GM23338 (cell line): ENCODE measurements at regions not wholly inside any gene's neighbourhood (a gene's known extent, or its start where the extent isn't known, plus 50 kb on each side); places are given as distances from the start of the nearest gene placed in this dataset.

Experiments
- ATAC-seq: fragments of 200-7000 bp; cut with Tn5 transposase; 3 replicates; pipeline ENCODE4 v1.9.1; 2020
- DNase-seq: peaks from one replicate; pipeline ENCODE4 v3.0.0-alpha.2; 2015; ENCODE audit warnings: low spot score
- H2AFZ ChIP-seq: fragments of 200-600 bp; sonication (generic); 2 replicates; pipeline ENCODE4 v1.8.0; 2016; ENCODE audit warnings: antibody characterized with exemption, mild to moderate bottlenecking, moderate library complexity
- H3F3A ChIP-seq: fragments of 200-600 bp; sonication (generic); replicated peaks from 2 replicates; pipeline ENCODE4 v1.8.0; 2017; ENCODE audit warnings: antibody characterized with exemption, mixed run types, low read depth
- H3K27ac ChIP-seq: fragments of 200-600 bp; sonication (generic); 2 replicates; pipeline ENCODE4 v1.6.1; 2016; ENCODE audit warnings: low read depth
- H3K27me3 ChIP-seq: fragments of 200-600 bp; sonication (generic); 2 replicates; pipeline ENCODE4 v1.8.0; 2016; ENCODE audit warnings: mild to moderate bottlenecking, mixed run types, moderate library complexity; ENCODE audit not compliant: insufficient read depth
- H3K36me3 ChIP-seq: fragments of 200-600 bp; sonication (generic); 2 replicates; pipeline ENCODE4 v1.8.0; 2016; ENCODE audit warnings: mild to moderate bottlenecking; ENCODE audit not compliant: insufficient read depth
- H3K4me1 ChIP-seq: fragments of 200-600 bp; sonication (generic); 2 replicates; pipeline ENCODE4 v1.8.0; 2016; ENCODE audit warnings: mild to moderate bottlenecking, moderate library complexity; ENCODE audit not compliant: insufficient read depth
- H3K4me2 ChIP-seq: fragments of 200-600 bp; sonication (generic); 2 replicates; pipeline ENCODE4 v1.7.1; 2017; ENCODE audit warnings: mixed run types
- H3K4me3 ChIP-seq: fragments of 200-600 bp; sonication (generic); 2 replicates; pipeline ENCODE4 v1.6.1; 2016; ENCODE audit warnings: mixed run types
- H3K79me2 ChIP-seq: fragments of 200-600 bp; sonication (generic); replicated peaks from 2 replicates; pipeline ENCODE4 v1.8.0; 2017; ENCODE audit warnings: mild to moderate bottlenecking; ENCODE audit not compliant: insufficient read depth
- H3K9me2 ChIP-seq: fragments of 200-600 bp; sonication (generic); 2 replicates; pipeline ENCODE4 v1.8.0; 2017; ENCODE audit not compliant: insufficient read depth
- H4K20me1 ChIP-seq: fragments of 200-600 bp; sonication (generic); replicated peaks from 2 replicates; pipeline ENCODE4 v1.8.0; 2017; ENCODE audit warnings: mild to moderate bottlenecking; ENCODE audit not compliant: insufficient read depth
- H3K27ac Mint-ChIP-seq: 2 replicates; pipeline ENCODE4 v1.8.0; 2020; ENCODE audit warnings: inconsistent platforms, mild to moderate bottlenecking, moderate library complexity, mixed read lengths
- H3K27me3 Mint-ChIP-seq: 3 replicates; pipeline ENCODE4 v1.8.0; 2022; ENCODE audit warnings: low read depth, mild to moderate bottlenecking, moderate library complexity, mixed read lengths, inconsistent platforms; ENCODE audit not compliant: insufficient read depth, poor library complexity
- H3K36me3 Mint-ChIP-seq: 3 replicates; pipeline ENCODE4 v1.8.0; 2021; ENCODE audit warnings: low read depth, mild to moderate bottlenecking, inconsistent platforms, moderate library complexity, mixed read lengths
- H3K4me1 Mint-ChIP-seq: 3 replicates; pipeline ENCODE4 v1.8.0; 2020; ENCODE audit warnings: mild to moderate bottlenecking, inconsistent platforms, mixed read lengths
- H3K4me3 Mint-ChIP-seq: 3 replicates; pipeline ENCODE4 v1.8.0; 2021; ENCODE audit warnings: moderate library complexity, mild to moderate bottlenecking, inconsistent platforms, mixed read lengths
- H3K9me3 Mint-ChIP-seq: 3 replicates; pipeline ENCODE4 v1.8.0; 2020; ENCODE audit warnings: moderate library complexity, mild to moderate bottlenecking, inconsistent platforms, mixed read lengths
- CREB1 ChIP-seq: fragments of 250-450 bp; sonication (Bioruptor Pico); IDR thresholded peaks from 2 replicates; pipeline ENCODE4 v1.5.0; 2020; ENCODE audit warnings: low read depth, mild to moderate bottlenecking, moderate library complexity
- EZH2 ChIP-seq: fragments of 200-600 bp; sonication (generic); IDR thresholded peaks from one replicate; pipeline ENCODE4 v1.8.0; 2017; ENCODE audit warnings: antibody characterized with exemption, mild to moderate bottlenecking, low read depth; ENCODE audit not compliant: unreplicated experiment
- EZH2phosphoT487 ChIP-seq: fragments of 200-600 bp; sonication (generic); IDR thresholded peaks from one replicate; pipeline ENCODE4 v1.8.1; 2018; ENCODE audit warnings: antibody characterized with exemption; ENCODE audit not compliant: unreplicated experiment
- JUNB ChIP-seq: IDR thresholded peaks from one replicate; pipeline ENCODE4 v1.6.1; 2016; ENCODE audit warnings: antibody characterized with exemption; ENCODE audit not compliant: unreplicated experiment
- NANOG ChIP-seq: IDR thresholded peaks from 2 replicates; pipeline ENCODE4 v1.6.1; 2016; ENCODE audit warnings: antibody characterized with exemption, borderline replicate concordance
- POLR2AphosphoS5 ChIP-seq: IDR thresholded peaks from 2 replicates; pipeline ENCODE4 v1.6.1; 2016; ENCODE audit warnings: antibody characterized with exemption, low read depth
- STAT1 ChIP-seq: IDR thresholded peaks from one replicate; pipeline ENCODE4 v1.6.1; 2016; ENCODE audit warnings: antibody characterized with exemption; ENCODE audit not compliant: unreplicated experiment
- ZNF114 ChIP-seq: fragments of 250-450 bp; sonication (Bioruptor Pico); IDR thresholded peaks from 2 replicates; pipeline ENCODE4 v1.5.0; 2020; ENCODE audit warnings: mild to moderate bottlenecking, moderate library complexity
- ZNF331 ChIP-seq: fragments of 250-450 bp; sonication (Bioruptor Pico); IDR thresholded peaks from 2 replicates; pipeline ENCODE4 v1.5.0; 2020; ENCODE audit warnings: low read depth, mild to moderate bottlenecking, moderate library complexity
- TF ChIP-seq, protein P1 (sequence below): IDR thresholded peaks from 2 replicates; pipeline ENCODE4 v1.6.1; 2016; ENCODE audit warnings: antibody characterized with exemption
- TF ChIP-seq, protein P2 (sequence below): fragments of 250-450 bp; sonication (Bioruptor Pico); IDR thresholded peaks from 2 replicates; pipeline ENCODE4 v1.5.0; 2020; ENCODE audit warnings: mild to moderate bottlenecking, moderate library complexity
- TF ChIP-seq, protein P3 (sequence below), 2 experiments: fragments of 200-600 bp in 1 of 2; sonication (generic) in 1 of 2; conservative IDR thresholded peaks; 2 replicates each; pipeline versions ENCODE4 v1.5.1 to v1.6.1; 2016 to 2017; ENCODE audit warnings: antibody characterized with exemption in 2 of 2, low read depth in 2 of 2, mild to moderate bottlenecking in 2 of 2, moderate library complexity in 1 of 2

DNA sequence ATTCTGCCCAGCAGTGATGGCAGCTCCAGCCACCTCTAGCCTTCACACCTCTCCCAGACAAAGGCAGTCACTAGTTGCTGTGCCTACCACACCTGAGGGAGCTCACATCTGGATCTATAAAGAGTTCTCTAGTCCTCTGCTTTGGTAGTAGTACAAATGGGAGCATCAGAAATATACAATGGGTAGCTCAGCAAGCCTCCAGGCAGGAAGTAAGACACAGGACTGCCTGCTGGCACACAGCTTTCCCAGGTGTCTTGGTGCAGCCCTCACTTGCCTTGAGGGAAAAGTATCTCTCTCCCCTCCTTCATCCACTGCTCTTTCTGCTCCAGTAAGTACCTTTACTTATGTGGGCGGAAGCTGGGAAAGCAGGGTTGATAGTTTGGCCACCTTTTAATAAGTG is 212.9 kb upstream of the SLC7A11 start (continued):
- TF ChIP-seq ZNF331 (CRISPR knock-in tag): no peak
- TF ChIP-seq POLR2AphosphoS5: no peak
- no peak for TF ChIP-seq JUNB
- TF ChIP-seq NANOG: no peak
- TF ChIP-seq EZH2: no peak
- TF ChIP-seq STAT1: no peak
- no peak for TF ChIP-seq CREB1 (CRISPR knock-in tag)
- TF ChIP-seq, protein P1, sequence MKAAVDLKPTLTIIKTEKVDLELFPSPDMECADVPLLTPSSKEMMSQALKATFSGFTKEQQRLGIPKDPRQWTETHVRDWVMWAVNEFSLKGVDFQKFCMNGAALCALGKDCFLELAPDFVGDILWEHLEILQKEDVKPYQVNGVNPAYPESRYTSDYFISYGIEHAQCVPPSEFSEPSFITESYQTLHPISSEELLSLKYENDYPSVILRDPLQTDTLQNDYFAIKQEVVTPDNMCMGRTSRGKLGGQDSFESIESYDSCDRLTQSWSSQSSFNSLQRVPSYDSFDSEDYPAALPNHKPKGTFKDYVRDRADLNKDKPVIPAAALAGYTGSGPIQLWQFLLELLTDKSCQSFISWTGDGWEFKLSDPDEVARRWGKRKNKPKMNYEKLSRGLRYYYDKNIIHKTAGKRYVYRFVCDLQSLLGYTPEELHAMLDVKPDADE: no peak
- TF ChIP-seq ZNF114 (CRISPR knock-in tag): no peak

DNA sequence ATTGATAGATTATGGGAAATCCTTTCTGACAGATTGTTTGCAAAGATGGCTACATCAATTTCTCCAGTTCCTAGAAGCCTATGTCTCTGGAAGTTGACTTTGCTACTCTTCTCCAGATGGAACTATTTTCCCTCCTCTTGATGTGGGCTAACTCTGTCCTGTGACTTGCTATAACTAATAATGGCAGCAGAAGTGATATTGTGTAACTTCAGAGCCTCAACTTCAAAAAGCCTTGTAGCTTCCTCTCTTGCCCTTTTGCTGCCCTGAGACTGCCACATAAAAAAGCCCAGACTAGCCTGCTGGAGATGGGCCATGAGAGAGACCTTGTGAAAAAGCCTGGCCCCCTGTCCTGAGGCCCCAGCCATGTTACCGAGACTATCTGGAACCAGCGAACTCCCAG is 210.7 kb upstream of the SLC7A11 start:
- Mint-ChIP-seq H3K27ac (no peak overlapping the region), H3K36me3 (no peaks in the 10 kb centered on the region; the same call in 2 of the 3 replicates), H3K9me3 (no peaks in the 10 kb centered on the region; the same call in 2 of the 3 replicates), H3K4me1 (peaks cover 18% of the 10 kb centered on the region), H3K4me3 (no peak overlapping the region), H3K27me3 (no peaks in the 10 kb centered on the region)
- H4K20me1 ChIP-seq: no peaks in the 10 kb centered on the region
- no peaks in the 10 kb centered on the region for H3F3A ChIP-seq
- DNase-seq (no peak), ATAC-seq (no peak)
- no peak overlapping the region for H3K27ac ChIP-seq
- H2AFZ ChIP-seq: no peak overlapping the region
- H3K4me1 ChIP-seq: peaks cover 16% of the 10 kb centered on the region; the same call in 1 of the 2 replicates
- H3K27me3 ChIP-seq: no peaks in the 10 kb centered on the region
- no peak overlapping the region for H3K4me2 ChIP-seq
- no peaks in the 10 kb centered on the region for H3K36me3 ChIP-seq
- no peak overlapping the region for H3K4me3 ChIP-seq
- no peaks in the 10 kb centered on the region for H3K79me2 ChIP-seq
- no peaks in the 10 kb centered on the region for H3K9me2 ChIP-seq
- no peak for TF ChIP-seq POLR2AphosphoS5
- TF ChIP-seq, protein P2, sequence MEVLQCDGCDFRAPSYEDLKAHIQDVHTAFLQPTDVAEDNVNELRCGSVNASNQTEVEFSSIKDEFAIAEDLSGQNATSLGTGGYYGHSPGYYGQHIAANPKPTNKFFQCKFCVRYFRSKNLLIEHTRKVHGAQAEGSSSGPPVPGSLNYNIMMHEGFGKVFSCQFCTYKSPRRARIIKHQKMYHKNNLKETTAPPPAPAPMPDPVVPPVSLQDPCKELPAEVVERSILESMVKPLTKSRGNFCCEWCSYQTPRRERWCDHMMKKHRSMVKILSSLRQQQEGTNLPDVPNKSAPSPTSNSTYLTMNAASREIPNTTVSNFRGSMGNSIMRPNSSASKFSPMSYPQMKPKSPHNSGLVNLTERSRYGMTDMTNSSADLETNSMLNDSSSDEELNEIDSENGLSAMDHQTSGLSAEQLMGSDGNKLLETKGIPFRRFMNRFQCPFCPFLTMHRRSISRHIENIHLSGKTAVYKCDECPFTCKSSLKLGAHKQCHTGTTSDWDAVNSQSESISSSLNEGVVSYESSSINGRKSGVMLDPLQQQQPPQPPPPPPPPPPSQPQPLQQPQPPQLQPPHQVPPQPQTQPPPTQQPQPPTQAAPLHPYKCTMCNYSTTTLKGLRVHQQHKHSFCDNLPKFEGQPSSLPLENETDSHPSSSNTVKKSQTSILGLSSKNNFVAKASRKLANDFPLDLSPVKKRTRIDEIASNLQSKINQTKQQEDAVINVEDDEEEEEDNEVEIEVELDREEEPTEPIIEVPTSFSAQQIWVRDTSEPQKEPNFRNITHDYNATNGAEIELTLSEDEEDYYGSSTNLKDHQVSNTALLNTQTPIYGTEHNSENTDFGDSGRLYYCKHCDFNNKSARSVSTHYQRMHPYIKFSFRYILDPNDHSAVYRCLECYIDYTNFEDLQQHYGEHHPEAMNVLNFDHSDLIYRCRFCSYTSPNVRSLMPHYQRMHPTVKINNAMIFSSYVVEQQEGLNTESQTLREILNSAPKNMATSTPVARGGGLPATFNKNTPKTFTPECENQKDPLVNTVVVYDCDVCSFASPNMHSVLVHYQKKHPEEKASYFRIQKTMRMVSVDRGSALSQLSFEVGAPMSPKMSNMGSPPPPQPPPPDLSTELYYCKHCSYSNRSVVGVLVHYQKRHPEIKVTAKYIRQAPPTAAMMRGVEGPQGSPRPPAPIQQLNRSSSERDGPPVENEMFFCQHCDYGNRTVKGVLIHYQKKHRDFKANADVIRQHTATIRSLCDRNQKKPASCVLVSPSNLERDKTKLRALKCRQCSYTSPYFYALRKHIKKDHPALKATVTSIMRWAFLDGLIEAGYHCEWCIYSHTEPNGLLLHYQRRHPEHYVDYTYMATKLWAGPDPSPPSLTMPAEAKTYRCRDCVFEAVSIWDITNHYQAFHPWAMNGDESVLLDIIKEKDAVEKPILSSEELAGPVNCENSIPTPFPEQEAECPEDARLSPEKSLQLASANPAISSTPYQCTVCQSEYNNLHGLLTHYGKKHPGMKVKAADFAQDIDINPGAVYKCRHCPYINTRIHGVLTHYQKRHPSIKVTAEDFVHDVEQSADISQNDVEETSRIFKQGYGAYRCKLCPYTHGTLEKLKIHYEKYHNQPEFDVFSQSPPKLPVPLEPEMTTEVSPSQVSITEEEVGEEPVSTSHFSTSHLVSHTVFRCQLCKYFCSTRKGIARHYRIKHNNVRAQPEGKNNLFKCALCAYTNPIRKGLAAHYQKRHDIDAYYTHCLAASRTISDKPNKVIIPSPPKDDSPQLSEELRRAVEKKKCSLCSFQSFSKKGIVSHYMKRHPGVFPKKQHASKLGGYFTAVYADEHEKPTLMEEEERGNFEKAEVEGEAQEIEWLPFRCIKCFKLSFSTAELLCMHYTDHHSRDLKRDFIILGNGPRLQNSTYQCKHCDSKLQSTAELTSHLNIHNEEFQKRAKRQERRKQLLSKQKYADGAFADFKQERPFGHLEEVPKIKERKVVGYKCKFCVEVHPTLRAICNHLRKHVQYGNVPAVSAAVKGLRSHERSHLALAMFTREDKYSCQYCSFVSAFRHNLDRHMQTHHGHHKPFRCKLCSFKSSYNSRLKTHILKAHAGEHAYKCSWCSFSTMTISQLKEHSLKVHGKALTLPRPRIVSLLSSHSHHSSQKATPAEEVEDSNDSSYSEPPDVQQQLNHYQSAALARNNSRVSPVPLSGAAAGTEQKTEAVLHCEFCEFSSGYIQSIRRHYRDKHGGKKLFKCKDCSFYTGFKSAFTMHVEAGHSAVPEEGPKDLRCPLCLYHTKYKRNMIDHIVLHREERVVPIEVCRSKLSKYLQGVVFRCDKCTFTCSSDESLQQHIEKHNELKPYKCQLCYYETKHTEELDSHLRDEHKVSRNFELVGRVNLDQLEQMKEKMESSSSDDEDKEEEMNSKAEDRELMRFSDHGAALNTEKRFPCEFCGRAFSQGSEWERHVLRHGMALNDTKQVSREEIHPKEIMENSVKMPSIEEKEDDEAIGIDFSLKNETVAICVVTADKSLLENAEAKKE (CRISPR knock-in tag): no peak
- TF ChIP-seq EZH2: no peak
- TF ChIP-seq ZNF114 (CRISPR knock-in tag): no peak
- no peak for TF ChIP-seq ZNF331 (CRISPR knock-in tag)
- TF ChIP-seq, protein P1: no peak
- TF ChIP-seq, protein P3, sequence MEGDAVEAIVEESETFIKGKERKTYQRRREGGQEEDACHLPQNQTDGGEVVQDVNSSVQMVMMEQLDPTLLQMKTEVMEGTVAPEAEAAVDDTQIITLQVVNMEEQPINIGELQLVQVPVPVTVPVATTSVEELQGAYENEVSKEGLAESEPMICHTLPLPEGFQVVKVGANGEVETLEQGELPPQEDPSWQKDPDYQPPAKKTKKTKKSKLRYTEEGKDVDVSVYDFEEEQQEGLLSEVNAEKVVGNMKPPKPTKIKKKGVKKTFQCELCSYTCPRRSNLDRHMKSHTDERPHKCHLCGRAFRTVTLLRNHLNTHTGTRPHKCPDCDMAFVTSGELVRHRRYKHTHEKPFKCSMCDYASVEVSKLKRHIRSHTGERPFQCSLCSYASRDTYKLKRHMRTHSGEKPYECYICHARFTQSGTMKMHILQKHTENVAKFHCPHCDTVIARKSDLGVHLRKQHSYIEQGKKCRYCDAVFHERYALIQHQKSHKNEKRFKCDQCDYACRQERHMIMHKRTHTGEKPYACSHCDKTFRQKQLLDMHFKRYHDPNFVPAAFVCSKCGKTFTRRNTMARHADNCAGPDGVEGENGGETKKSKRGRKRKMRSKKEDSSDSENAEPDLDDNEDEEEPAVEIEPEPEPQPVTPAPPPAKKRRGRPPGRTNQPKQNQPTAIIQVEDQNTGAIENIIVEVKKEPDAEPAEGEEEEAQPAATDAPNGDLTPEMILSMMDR (conservative IDR thresholded peaks at IDR 0.05; ENCODE audit: low read depth in 2 of 2): no peak
- no peak for TF ChIP-seq STAT1
- TF ChIP-seq EZH2phosphoT487: no peak
- TF ChIP-seq JUNB: no peak
- TF ChIP-seq CREB1 (CRISPR knock-in tag): no peak
